ENCODE measurements at regions not wholly inside any gene's neighbourhood (a gene's known extent, or its start where the extent isn't known, plus 50 kb on each side); places are given as distances from the start of the nearest gene placed in this dataset.
A peak's percentile ranks its signal among the peaks of the same experiment; 100 is the strongest.

DNA sequence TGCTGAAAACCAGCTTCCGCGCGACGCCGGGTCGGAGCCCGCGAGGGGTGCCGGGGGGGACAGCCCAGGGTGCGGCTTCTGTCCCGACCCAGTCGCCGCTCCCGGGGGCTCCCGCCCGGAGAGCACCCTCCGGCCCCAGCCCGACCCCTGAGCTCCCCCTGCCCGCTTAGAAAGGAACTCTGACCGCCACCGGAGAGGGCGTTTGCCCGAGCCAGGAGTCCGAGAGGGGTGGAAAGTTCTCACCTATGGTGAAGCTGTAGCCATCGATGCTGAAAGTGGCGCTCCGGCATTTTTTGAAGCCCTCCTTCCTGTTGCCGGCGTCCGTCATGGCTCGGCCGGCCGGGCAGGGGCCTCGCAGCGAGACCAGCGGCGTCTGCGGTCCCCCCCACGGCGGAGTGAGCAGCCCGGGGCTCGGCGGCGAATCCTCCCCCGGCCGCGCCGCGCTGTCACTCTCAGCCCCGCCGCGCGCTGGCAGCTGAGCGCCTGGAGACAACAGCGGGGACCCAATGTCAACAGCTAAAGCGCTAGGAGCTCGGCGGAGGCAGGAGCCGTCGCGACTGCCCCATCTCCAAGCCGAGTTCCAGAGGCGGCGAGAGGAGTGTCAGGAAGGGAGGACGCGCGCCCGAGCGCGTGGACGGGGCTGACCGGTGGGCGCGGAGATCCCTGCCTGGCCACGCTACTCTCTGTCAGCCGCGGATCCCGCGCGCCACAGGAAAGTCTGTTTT lies 191.6 kb downstream of the LSM5 start:
- Histone ChIP-seq H3K27me3 (no peaks in the 10 kb centered on the region), H3K36me3 (no peaks in the 10 kb centered on the region), H3K27ac (peak overlapping the region in 1 of 2 donors; percentile 10), H3K9me3 (no peaks in the 10 kb centered on the region), H3K4me3 (peak overlapping the region; percentile 19 to 32), H3K4me1 (no peaks in the 10 kb centered on the region)
- no peak for TF ChIP-seq POLR2A (IDR thresholded peaks at IDR 0.05)
- DNase-seq: no peak
- intact Hi-C loops (cut with DNase I; ENCODE audit: low total_unique reads): no loop called here

DNA sequence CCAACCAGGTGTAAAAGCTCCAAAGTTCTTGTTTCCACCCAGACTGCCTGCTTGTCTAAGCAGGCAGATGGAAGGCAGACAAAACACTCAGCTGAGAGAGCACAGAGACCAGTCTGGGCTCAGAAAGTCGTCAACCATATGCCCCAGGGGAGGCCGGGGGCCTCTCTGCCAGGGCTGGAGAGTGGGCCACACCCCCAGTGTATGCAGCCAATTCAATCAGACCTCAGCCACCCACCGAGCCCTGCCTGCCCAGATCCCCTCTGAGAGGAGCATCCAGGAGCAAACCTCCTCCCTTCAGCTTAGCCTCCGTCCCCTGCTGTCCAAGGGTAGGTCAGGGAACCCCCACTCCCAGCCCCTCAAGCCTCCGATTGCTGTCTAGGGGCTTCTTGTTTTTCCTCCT lies 196.3 kb downstream of the LSM5 start:
- Histone ChIP-seq H3K27ac (no peak overlapping the region), H3K36me3 (no peaks in the 10 kb centered on the region), H3K27me3 (no peaks in the 10 kb centered on the region), H3K9me3 (no peaks in the 10 kb centered on the region), H3K4me1 (no peaks in the 10 kb centered on the region), H3K4me3 (no peak overlapping the region)
- no peak for DNase-seq
- intact Hi-C loops (cut with DNase I; ENCODE audit: low total_unique reads): no loop called here
- no peak for TF ChIP-seq POLR2A (IDR thresholded peaks at IDR 0.05)
- TF ChIP-seq, protein P1, sequence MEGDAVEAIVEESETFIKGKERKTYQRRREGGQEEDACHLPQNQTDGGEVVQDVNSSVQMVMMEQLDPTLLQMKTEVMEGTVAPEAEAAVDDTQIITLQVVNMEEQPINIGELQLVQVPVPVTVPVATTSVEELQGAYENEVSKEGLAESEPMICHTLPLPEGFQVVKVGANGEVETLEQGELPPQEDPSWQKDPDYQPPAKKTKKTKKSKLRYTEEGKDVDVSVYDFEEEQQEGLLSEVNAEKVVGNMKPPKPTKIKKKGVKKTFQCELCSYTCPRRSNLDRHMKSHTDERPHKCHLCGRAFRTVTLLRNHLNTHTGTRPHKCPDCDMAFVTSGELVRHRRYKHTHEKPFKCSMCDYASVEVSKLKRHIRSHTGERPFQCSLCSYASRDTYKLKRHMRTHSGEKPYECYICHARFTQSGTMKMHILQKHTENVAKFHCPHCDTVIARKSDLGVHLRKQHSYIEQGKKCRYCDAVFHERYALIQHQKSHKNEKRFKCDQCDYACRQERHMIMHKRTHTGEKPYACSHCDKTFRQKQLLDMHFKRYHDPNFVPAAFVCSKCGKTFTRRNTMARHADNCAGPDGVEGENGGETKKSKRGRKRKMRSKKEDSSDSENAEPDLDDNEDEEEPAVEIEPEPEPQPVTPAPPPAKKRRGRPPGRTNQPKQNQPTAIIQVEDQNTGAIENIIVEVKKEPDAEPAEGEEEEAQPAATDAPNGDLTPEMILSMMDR (IDR thresholded peaks at IDR 0.05): no peak

DNA sequence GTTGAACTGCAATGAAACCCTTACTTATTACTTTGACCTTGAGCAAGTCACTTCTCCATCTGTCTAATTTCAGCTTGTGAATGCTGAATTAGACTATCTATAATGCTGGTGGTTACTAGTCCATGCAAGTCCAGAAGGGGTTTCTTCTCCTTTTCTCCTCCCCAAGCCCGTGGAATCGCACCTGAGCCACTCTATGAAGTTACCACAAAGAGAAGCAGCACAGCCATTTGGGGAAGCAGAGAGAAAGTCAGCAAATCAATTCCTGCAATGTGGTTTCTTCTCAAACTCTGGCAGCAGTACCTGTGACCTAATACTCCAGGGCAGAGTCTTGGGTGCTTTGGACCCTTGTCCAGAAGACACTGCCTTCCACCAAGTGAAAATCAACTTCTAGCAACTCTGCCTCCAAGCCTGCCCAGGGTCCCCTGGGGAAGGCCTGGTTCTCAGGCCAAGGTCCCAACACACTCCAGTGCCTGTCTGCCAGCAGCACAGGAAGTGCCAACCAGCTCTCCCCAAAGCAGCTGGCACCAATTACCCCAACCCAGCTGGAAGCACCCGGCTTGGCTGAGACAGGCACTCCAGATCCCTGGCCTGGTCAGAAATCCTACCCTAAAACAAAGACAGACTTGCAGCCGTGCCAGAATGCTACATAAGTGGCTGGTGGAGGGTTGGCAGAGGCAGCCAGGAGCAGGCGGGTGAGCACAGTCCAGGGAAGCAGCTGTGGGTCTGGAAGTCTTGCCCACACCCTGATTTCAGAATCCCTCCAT lies 200.3 kb downstream of the LSM5 start:
- Histone ChIP-seq H3K27me3 (no peaks in the 10 kb centered on the region), H3K4me1 (no peaks in the 10 kb centered on the region), H3K36me3 (no peaks in the 10 kb centered on the region), H3K27ac (no peak overlapping the region), H3K9me3 (no peaks in the 10 kb centered on the region), H3K4me3 (no peak overlapping the region)
- DNase-seq: no peak
- intact Hi-C loops (cut with DNase I; ENCODE audit: low total_unique reads): no loop called here
- TF ChIP-seq POLR2A (IDR thresholded peaks at IDR 0.05): no peak
- TF ChIP-seq, protein P1 (IDR thresholded peaks at IDR 0.05): no peak

DNA sequence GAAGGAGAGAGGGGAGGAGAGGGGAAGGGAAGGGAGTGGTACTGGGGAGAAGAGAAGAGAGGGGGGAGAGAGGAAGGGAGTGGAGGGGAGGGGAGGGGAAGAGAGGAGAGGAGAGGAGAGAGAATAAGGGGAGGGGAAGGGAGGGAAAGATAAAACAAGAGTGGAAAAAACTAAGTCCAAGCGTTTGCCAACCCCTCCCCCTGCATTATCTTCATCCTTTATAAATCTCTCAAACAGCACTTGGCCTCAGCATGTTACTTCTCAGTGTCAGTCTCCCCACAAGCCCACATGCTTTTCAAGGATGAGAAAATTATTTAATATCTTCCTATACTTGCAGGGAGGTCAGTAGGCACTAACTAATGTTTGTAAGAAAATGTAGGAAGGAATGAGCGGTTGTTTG lies 204.5 kb downstream of the LSM5 start:
- H3K9me3 ChIP-seq: no peaks in the 10 kb centered on the region
- no peak overlapping the region for H3K27ac ChIP-seq
- intact Hi-C loops (cut with DNase I; ENCODE audit: low total_unique reads): no loop called here
- H3K27me3 ChIP-seq: no peaks in the 10 kb centered on the region
- no peak for DNase-seq
- H3K4me3 ChIP-seq: no peak overlapping the region
- TF ChIP-seq POLR2A (IDR thresholded peaks at IDR 0.05): no peak
- TF ChIP-seq, protein P1 (IDR thresholded peaks at IDR 0.05): no peak
- no peaks in the 10 kb centered on the region for H3K36me3 ChIP-seq
- H3K4me1 ChIP-seq: no peaks in the 10 kb centered on the region

DNA sequence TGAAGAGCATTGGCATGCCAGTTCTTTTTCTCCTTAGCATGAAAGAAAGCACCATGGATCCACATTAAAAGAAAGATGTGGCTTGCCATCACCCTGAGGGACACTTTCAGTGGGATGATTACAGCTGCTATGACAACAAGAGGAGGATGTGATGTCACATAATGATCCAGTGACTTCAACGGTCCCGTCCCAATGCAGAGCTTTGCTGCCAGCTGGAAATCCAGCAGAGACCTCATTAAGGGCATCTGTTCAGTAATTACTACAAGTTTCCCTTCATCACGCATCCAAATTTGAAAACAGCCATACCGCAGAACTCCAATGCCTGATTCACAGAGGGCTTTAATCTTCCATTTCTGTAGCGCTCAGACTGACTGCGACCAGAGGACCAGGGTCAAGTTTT lies 206.6 kb downstream of the LSM5 start:
- TF ChIP-seq, protein P1 (IDR thresholded peaks at IDR 0.05): no peak
- no peak for TF ChIP-seq POLR2A (IDR thresholded peaks at IDR 0.05)
- intact Hi-C loops (cut with DNase I; ENCODE audit: low total_unique reads): no loop called here
- DNase-seq: no peak
- Histone ChIP-seq H3K27me3 (peaks cover 0 to 3% of the 10 kb centered on the region in 2 donors), H3K4me1 (no peaks in the 10 kb centered on the region), H3K27ac (no peak overlapping the region), H3K36me3 (no peaks in the 10 kb centered on the region), H3K9me3 (no peaks in the 10 kb centered on the region), H3K4me3 (no peak overlapping the region)

All from uterus (tissue), 3 donors.